OCI-M2 (cell line): ENCODE measurements at regions not wholly inside any gene's neighbourhood (a gene's known extent, or its start where the extent isn't known, plus 50 kb on each side); places are given as distances from the start of the nearest gene placed in this dataset.

Experiments
- DNase-seq: peaks from one replicate; lab custom pipeline; 2025; ENCODE audit not compliant: unreplicated experiment; lab: John Stamatoyannopoulos, UW

GRCh38 chr12:77366616-77367015 is 301.2 kb upstream of the E2F7 start:
- no peak for DNase-seq

DNA sequence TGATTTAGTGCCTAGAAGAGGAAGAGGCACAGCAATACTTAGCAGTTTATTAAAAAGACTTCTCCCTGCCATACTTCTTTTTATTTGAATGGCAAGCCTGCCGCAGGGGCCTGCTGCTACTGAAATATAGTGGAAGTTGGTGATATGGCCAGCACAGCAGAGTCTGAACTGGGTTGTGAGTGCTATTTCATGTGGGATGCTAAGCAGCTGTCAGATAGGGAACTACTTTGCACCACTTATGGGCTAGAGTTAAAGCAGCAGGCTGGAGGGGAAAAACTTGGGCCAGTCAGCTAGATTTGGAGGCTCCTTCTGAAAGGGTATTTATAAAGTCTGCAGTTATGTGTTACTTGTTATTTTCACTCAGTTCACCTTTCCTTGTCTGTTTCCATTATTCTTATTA is 299.0 kb upstream of the E2F7 start:
- no peak for DNase-seq

- DNase-seq: no peak
These were observed 297.3 kb upstream of the E2F7 start for GRCh38 chr12:77362509-77363210.

- DNase-seq: no peak
These were observed 292.3 kb upstream of the E2F7 start for GRCh38 chr12:77357655-77358054.

DNA sequence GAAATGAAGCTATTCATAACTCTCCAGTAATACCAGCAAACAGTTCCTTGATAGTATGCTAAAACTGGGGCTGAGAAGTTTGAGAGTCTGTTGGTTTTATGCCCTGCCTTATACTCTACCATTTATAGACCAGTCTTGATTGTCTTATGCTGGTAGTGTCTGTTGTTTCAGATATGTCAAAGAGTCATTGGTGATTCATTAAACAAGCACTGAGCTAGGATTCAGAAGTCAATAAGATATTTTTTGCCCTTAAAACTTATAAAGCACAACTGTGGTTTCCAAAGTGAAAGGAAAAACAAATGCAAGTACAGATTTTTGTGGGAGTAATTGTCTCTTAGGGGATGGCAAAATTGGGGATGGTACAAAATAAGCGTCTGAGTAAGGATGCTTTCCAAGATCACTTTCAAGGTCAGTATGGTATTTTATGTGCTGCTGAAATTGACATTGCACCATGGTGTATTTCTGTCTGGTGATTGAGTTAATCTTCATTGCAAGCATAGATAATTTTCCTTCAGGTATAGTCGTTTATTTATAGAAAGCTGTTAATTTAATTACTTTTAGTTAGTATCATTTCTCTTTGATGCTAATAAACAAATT is 289.5 kb upstream of the E2F7 start:
- DNase-seq: no peak

GRCh38 chr12:77352946-77353345 is 287.6 kb upstream of the E2F7 start:
- no peak for DNase-seq

DNA sequence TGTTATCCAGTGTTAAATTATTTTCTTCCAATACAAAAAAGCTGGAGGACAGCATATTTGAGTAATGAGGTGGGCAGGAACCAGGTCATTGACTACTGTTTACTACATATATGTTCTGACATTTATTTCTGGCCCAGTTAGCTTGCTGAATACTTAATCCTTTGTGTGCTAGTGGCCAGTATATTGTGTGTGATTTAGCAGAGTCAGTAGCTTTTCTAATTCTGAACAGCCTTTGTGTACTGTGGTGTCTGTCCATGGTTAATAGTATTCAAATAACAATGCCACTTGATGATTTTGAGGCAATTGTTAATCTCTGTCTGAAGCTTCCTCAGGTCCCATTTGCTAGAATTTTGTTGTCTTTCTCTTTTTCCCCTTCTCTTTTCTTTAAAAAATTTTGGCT is 286.5 kb upstream of the E2F7 start:
- DNase-seq: no peak

- no peak for DNase-seq
These were observed 284.5 kb upstream of the E2F7 start for GRCh38 chr12:77349689-77350370.

- DNase-seq: no peak
These were observed 281.6 kb upstream of the E2F7 start for GRCh38 chr12:77347017-77347416.

GRCh38 chr12:77345336-77345735 is 280.0 kb upstream of the E2F7 start:
- DNase-seq: no peak

- no peak for DNase-seq
These were observed 279.3 kb upstream of the E2F7 start for GRCh38 chr12:77344651-77345050.

DNA sequence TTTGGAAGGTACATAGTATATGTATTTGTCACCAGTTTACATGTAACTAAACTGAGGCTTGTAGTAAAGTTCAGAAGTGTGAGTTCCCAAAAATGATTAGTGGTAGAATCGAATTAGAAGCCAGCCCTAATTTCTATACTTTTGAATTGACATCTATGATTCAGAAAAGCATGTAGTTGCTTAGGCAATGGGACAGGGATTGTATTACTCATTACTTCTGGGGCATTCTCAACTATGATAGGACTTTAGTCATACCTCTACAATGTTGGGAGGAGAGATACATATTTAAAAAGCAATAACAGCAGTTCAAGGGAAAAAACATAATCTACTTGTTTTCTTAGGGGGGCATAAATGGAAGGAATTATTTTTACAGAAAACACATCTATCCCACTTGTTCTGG is 277.9 kb upstream of the E2F7 start:
- DNase-seq: no peak

DNA sequence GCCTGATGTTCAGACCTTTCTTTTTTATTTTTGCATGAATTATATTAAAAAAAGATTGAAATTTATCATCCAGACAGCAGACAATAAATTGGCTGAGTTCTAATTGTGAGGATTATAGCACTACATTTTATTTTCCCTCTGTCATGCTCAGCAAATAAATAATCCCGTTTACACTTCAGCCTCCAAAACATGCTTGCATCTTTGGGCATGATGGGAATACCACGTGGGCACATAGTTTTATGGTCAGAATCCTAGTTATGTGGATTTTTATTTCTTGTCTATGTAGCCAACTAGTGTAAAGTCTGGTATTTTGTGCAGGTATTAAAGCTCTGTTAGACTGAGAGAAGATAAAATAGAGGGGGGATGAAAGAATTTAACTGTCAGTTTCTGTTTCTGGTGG is 276.9 kb upstream of the E2F7 start:
- DNase-seq: no peak

DNA sequence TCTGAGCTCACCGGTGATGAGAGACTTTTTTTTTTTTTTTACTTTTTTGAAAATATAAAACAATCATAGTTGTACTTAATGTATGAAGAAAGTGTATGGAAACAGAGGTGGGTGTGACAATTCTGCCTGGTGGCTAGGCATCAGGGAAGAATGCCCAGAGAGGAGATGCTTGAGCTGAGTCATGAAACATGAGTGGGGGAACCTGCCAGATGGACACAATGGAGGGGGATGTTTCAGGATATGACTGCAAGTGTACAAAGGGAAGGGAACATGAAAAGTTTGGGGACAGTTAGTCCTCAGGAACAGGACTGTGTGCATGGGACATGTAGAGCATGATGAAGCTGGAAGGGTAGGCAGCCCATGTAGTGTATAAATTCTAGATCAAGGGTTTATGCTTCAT is 274.2 kb upstream of the E2F7 start:
- no peak for DNase-seq

DNA sequence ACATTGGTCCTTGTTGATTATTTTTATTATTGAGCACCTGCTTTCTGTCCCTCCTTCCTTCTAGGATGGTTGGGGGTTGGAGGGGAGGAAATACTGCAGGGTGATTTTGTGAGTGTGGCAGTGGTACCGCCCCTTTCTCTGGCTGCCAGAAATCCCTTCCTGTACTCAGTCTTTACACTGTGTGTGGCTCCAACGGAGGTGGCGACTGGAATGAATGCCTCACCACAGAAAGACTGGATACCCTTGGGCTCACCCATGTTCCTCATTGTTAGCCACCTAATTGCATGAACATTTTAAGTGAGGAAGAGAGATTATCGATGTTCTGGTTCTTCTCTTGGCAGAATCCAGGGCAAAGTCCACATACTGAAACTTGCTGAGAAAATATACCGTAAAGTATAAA is 272.0 kb upstream of the E2F7 start:
- DNase-seq: no peak

DNA sequence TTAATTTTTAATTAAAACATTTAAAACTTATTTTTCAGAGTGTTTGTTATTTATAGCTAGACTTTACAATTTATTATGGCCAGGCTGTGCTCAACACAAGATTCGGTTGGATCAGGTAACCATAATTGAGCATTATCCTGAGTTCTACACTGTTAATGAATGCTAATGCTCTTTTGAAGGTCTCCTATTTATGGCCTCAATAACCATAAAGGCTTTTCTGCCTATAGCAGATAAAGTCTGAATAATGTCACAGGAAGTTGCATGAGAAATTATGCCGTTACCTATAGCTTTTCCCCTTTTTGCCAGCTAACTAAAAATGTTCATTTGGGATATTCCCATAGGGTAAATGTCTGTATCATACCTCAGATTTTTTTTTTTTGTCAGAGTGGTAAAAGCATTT is 269.4 kb upstream of the E2F7 start:
- DNase-seq: no peak

- no peak for DNase-seq
These were observed 263.0 kb upstream of the E2F7 start for GRCh38 chr12:77328326-77328725.

DNA sequence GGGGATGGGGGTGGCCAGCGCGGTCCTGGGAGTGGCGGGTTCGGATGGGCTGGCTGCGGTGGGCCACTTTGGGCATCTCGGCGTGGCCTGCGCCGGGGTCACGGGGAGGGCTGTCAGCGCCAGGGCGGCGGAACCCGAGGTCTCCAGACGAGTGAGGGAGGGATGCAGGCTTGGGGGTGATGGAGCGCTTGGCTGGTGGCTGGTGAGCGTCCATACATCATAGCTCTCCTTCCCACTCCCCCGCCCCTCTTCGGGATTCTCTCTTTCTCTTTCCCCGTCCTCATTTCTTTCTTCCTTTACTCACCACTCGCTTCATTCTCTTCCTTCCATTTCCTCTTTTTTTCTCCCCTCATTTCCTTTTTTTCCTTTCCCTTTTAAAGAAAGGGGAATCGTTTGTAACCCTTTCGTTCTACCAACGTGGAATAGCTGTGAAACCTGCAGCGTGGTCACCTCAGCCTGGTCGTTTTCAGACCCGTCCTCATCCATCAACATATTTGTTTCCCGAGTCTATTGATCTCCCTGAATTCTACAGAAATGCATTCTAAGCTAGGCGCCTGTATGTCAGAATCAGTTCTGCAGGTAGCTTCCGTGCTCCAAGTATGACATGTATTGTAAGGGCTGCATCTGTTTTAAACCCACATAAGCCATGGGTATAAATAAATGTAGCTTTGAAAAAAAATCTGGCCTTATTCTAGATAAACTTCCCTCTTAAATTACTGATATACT is 260.3 kb upstream of the E2F7 start:
- no peak for DNase-seq

GRCh38 chr12:77324763-77325468 is 259.5 kb upstream of the E2F7 start:
- DNase-seq: no peak

- no peak for DNase-seq
These were observed 259.0 kb upstream of the E2F7 start for GRCh38 chr12:77324416-77324762.

GRCh38 chr12:77323788-77324415 is 258.5 kb upstream of the E2F7 start:
- DNase-seq: no peak
